HCT116 (cell line): ENCODE measurements at regions not wholly inside any gene's neighbourhood (a gene's known extent, or its start where the extent isn't known, plus 50 kb on each side); places are given as distances from the start of the nearest gene placed in this dataset.

Experiments used
- ATAC-seq: fragments of 200-7000 bp; cut with Tn5 transposase; 2 replicates; pipeline ENCODE4 v1.9.1; 2020; ENCODE audit warnings: mild to moderate bottlenecking, moderate library complexity
- BruUV-seq: library from RNA; stranded (reverse); fragments of 400-500 nt; replicated peaks from 2 replicates; lab custom pipeline; 2021; lab: Mats Ljungman, UMichigan
- CTCF ChIA-PET: fragments of 300-600 bp; sonication (Branson Sonifier 250); formaldehyde crosslinking; loops from one replicate; lab custom pipeline; 2021; ENCODE audit warnings: antibody characterized with exemption; lab: Charles Lee
- POLR2A ChIA-PET: fragments of 300-600, 350-600 bp; sonication (Branson Sonifier 250); formaldehyde crosslinking; loops from one replicate; lab custom pipeline; 2021; ENCODE audit warnings: antibody characterized with exemption; lab: Charles Lee
- RAD21 ChIA-PET, 2 experiments: fragments of 300-600 bp; sonication (Branson Sonifier 250); formaldehyde crosslinking; loops; one replicate each; lab custom pipeline; 2023; ENCODE audit warnings: low total read pairs in 2 of 2; ENCODE audit not compliant: uncharacterized antibody in 2 of 2, unreplicated experiment in 2 of 2, low non-redundant PET in 1 of 2; lab: Charles Lee
- DNase-seq: peaks from one replicate; pipeline ENCODE4 v3.0.0-alpha.2; 2010; ENCODE audit warnings: low read depth, low spot score
- H2AFZ ChIP-seq: fragments of 200-600 bp; shearing (Covaris generic), sonication (generic); 2 replicates; pipeline ENCODE4 v1.6.1; 2017; ENCODE audit warnings: low read depth, mixed run types, mixed read lengths, antibody characterized with exemption, low read length; ENCODE audit not compliant: poor library complexity, severe bottlenecking
- H3K27ac ChIP-seq: 2 replicates; pipeline ENCODE4 v1.5.1; 2012; ENCODE audit warnings: low read depth, low read length
- H3K27me3 ChIP-seq: fragments of 200-600 bp; sonication (generic); 2 replicates; pipeline ENCODE4 v1.6.1; 2016; ENCODE audit warnings: mixed run types, low read length, mixed read lengths; ENCODE audit not compliant: insufficient read depth
- H3K36me3 ChIP-seq, 2 experiments: fragments of 200-500 bp in 1 of 2; fragments of 200-600 bp in 1 of 2; sonication (Bioruptor generic) in 1 of 2; sonication (generic) in 1 of 2; 2 replicates each; pipeline versions ENCODE4 v1.5.1 to v1.6.1; 2014 to 2016; ENCODE audit warnings: low read length in 2 of 2, inconsistent platforms in 1 of 2, mixed read lengths in 1 of 2, mixed run types in 1 of 2; ENCODE audit not compliant: insufficient read depth in 2 of 2, control insufficient read depth in 1 of 2
- H3K4me1 ChIP-seq, 2 experiments: fragments of 200-600 bp in 1 of 2; sonication (generic) in 1 of 2; 2 replicates each; pipeline versions ENCODE4 v1.5.1 to v1.6.1; 2012 to 2017; ENCODE audit warnings: low read length in 2 of 2, inconsistent platforms in 1 of 2, mild to moderate bottlenecking in 1 of 2, mixed read lengths in 1 of 2, mixed run types in 1 of 2, moderate library complexity in 1 of 2; ENCODE audit not compliant: insufficient read depth in 2 of 2, control insufficient read depth in 1 of 2
- H3K4me2 ChIP-seq: fragments of 200-600 bp; sonication (generic); 2 replicates; pipeline ENCODE4 v1.6.1; 2017; ENCODE audit warnings: mixed run types, low read length, mixed read lengths
- H3K4me3 ChIP-seq, 2 experiments: fragments of 200-600 bp in 1 of 2; sonication (generic) in 1 of 2; replicated peaks in 1 of 2; 2 replicates each; pipeline ENCODE4 v1.5.1; 2011 to 2016; ENCODE audit warnings: low read length in 2 of 2, control low read depth in 1 of 2, low read depth in 1 of 2, mild to moderate bottlenecking in 1 of 2, mixed read lengths in 1 of 2, mixed run types in 1 of 2
- H3K79me2 ChIP-seq: fragments of 200-600 bp; sonication (generic); 2 replicates; pipeline ENCODE4 v1.6.1; 2017; ENCODE audit warnings: mild to moderate bottlenecking, mixed run types, low read length, moderate library complexity, mixed read lengths; ENCODE audit not compliant: insufficient read depth
- H3K9ac ChIP-seq: fragments of 200-600 bp; sonication (generic); 2 replicates; pipeline ENCODE4 v1.6.1; 2016; ENCODE audit warnings: low read length, mixed read lengths
- H3K9me2 ChIP-seq: fragments of 200-600 bp; sonication (generic), shearing (Covaris generic); 2 replicates; pipeline ENCODE4 v1.6.1; 2017; ENCODE audit warnings: mixed run types, mild to moderate bottlenecking, moderate library complexity; ENCODE audit not compliant: insufficient read depth
- H3K9me3 ChIP-seq, 2 experiments: fragments of 200-500 bp in 1 of 2; fragments of 200-600 bp in 1 of 2; sonication (Bioruptor generic) in 1 of 2; sonication (generic) in 1 of 2; 2 replicates each; pipeline ENCODE4 v1.6.1; 2014 to 2017; ENCODE audit warnings: low read length in 2 of 2, mixed read lengths in 2 of 2, inconsistent platforms in 1 of 2, low read depth in 1 of 2, mild to moderate bottlenecking in 1 of 2, mixed run types in 1 of 2, moderate library complexity in 1 of 2; ENCODE audit not compliant: control insufficient read depth in 1 of 2, insufficient read depth in 1 of 2
- H4K20me1 ChIP-seq: fragments of 200-600 bp; sonication (generic), shearing (Covaris generic); 2 replicates; pipeline ENCODE4 v1.6.1; 2017; ENCODE audit warnings: mixed run types, mild to moderate bottlenecking, moderate library complexity; ENCODE audit not compliant: insufficient read depth
- CEBPB ChIP-seq: IDR thresholded peaks from 2 replicates; pipeline ENCODE4 v1.6.1; 2012; ENCODE audit warnings: low read depth
- CTCF ChIP-seq, 3 experiments: fragments of 200-600 bp in 1 of 3; sonication (generic) in 1 of 3; IDR thresholded peaks in 2 of 3; conservative IDR thresholded peaks in 1 of 3; 2 replicates each; pipeline ENCODE4 v1.5.1; 2012 to 2017; ENCODE audit warnings: low read depth in 2 of 3, low read length in 2 of 3, antibody characterized with exemption in 1 of 3, borderline replicate concordance in 1 of 3, control low read depth in 1 of 3, mild to moderate bottlenecking in 1 of 3, mixed read lengths in 1 of 3, mixed run types in 1 of 3, moderate library complexity in 1 of 3; ENCODE audit not compliant: insufficient read depth in 1 of 3
- EGR1 ChIP-seq: IDR thresholded peaks from 2 replicates; pipeline ENCODE4 v1.6.1; 2012; ENCODE audit warnings: low read depth
- ELF1 ChIP-seq: IDR thresholded peaks from 2 replicates; pipeline ENCODE4 v1.6.1; 2012; ENCODE audit warnings: low read depth, borderline replicate concordance
- EZH2 ChIP-seq: fragments of 200-600 bp; sonication (generic); IDR thresholded peaks from 2 replicates; pipeline ENCODE4 v1.6.1; 2017; ENCODE audit warnings: antibody characterized with exemption, mixed run types
- POLR2A ChIP-seq: IDR thresholded peaks from 2 replicates; pipeline ENCODE4 v1.7.0; 2011; ENCODE audit warnings: borderline replicate concordance; ENCODE audit not compliant: insufficient read depth, insufficient read length; ENCODE audit errors: extremely low read depth
- POLR2AphosphoS5 ChIP-seq: IDR thresholded peaks from 2 replicates; pipeline ENCODE4 v1.6.1; 2011; ENCODE audit warnings: mild to moderate bottlenecking, low read depth, low read length, moderate library complexity
- RAD21 ChIP-seq: IDR thresholded peaks from 2 replicates; pipeline ENCODE4 v1.6.1; 2012; ENCODE audit warnings: low read depth, mild to moderate bottlenecking
- REST ChIP-seq: IDR thresholded peaks from 2 replicates; pipeline ENCODE4 v1.6.1; 2012; ENCODE audit warnings: low read depth
- SIN3A ChIP-seq: IDR thresholded peaks from 2 replicates; pipeline ENCODE4 v1.6.1; 2012; ENCODE audit warnings: low read depth
- TCF7L2 ChIP-seq: IDR thresholded peaks from 2 replicates; pipeline ENCODE4 v1.7.0; 2011; ENCODE audit warnings: borderline replicate concordance, inconsistent platforms; ENCODE audit not compliant: insufficient read depth, insufficient read length; ENCODE audit errors: extremely low read depth
- YY1 ChIP-seq: IDR thresholded peaks from 2 replicates; pipeline ENCODE4 v1.6.1; 2011; ENCODE audit warnings: low read length, low read depth, moderate library complexity, mild to moderate bottlenecking; ENCODE audit not compliant: insufficient replicate concordance; ENCODE audit errors: extremely low read depth
- intact Hi-C: fragments of 100-400 bp; cut with micrococcal nuclease; formaldehyde crosslinking; loops from 2 replicates; pipeline ENCODE4 v1.10.0; 2022

GRCh38 chr10:118481871-118482270, 113.6 kb downstream of the PRLHR start:
- ChIA-PET RAD21 (no interaction called here), CTCF (no interaction called here), POLR2A (no interaction called here)
- TF ChIP-seq ELF1 (no peak), YY1 (no peak), TCF7L2 (no peak), POLR2A (no peak), CEBPB (no peak), RAD21 (no peak), EZH2 (no peak), POLR2AphosphoS5 (no peak), CTCF (IDR thresholded peaks at IDR 0.05 in 2 of 3, conservative IDR thresholded peaks at IDR 0.05 in 1 of 3; ENCODE audit: borderline replicate concordance in 1 of 3, insufficient read depth in 1 of 3, low read depth in 2 of 3, low read length in 2 of 3) (no peak), EGR1 (no peak), SIN3A (no peak), REST (no peak)
- H3K27me3 ChIP-seq: no peaks in the 10 kb centered on the region
- no peak for DNase-seq
- no peak overlapping the region for H3K27ac ChIP-seq
- H2AFZ ChIP-seq: no peak overlapping the region
- no peak for ATAC-seq
- intact Hi-C loops: no loop called here
- H3K4me2 ChIP-seq: no peak overlapping the region
- no peaks in the 10 kb centered on the region for H4K20me1 ChIP-seq
- H3K9ac ChIP-seq: no peak overlapping the region
- no TSS peak for BruUV-seq
- no peaks in the 10 kb centered on the region for H3K4me1 ChIP-seq
- H3K79me2 ChIP-seq: no peaks in the 10 kb centered on the region
- no peaks in the 10 kb centered on the region for H3K9me3 ChIP-seq
- H3K9me2 ChIP-seq: no peaks in the 10 kb centered on the region
- no peaks in the 10 kb centered on the region for H3K36me3 ChIP-seq
- no peak overlapping the region for H3K4me3 ChIP-seq
